MM.1S (cell line): ENCODE measurements at regions not wholly inside any gene's neighbourhood (a gene's known extent, or its start where the extent isn't known, plus 50 kb on each side); places are given as distances from the start of the nearest gene placed in this dataset.

Experiments used
- DNase-seq: peaks from one replicate; pipeline ENCODE4 v3.0.0-alpha.2; 2015
- H2AFZ ChIP-seq: fragments of 300-600 bp; sonication (generic); 2 replicates; pipeline ENCODE4 v1.6.0; 2016; ENCODE audit warnings: antibody characterized with exemption, low read length
- H3F3A ChIP-seq: fragments of 300-600 bp; sonication (generic); 2 replicates; pipeline ENCODE4 v1.6.1; 2016; ENCODE audit warnings: mild to moderate bottlenecking, antibody characterized with exemption, low read length, moderate library complexity, mixed read lengths; ENCODE audit not compliant: insufficient read depth
- H3K27ac ChIP-seq: fragments of 300-600 bp; sonication (generic); 2 replicates; pipeline ENCODE4 v1.5.1; 2016; ENCODE audit warnings: mild to moderate bottlenecking, low read length
- H3K27me3 ChIP-seq: fragments of 300-600 bp; sonication (generic); replicated peaks from 2 replicates; pipeline ENCODE4 v1.6.0; 2016; ENCODE audit warnings: low read length; ENCODE audit not compliant: insufficient read depth
- H3K36me3 ChIP-seq: fragments of 300-600 bp; sonication (generic); replicated peaks from 2 replicates; pipeline ENCODE4 v1.6.1; 2016; ENCODE audit warnings: mild to moderate bottlenecking, low read length, mixed read lengths; ENCODE audit not compliant: insufficient read depth
- H3K4me1 ChIP-seq: fragments of 300-600 bp; sonication (generic); 2 replicates; pipeline ENCODE4 v1.6.1; 2016; ENCODE audit warnings: low read length, mixed read lengths
- H3K4me2 ChIP-seq: fragments of 300-600 bp; sonication (generic); 2 replicates; pipeline ENCODE4 v1.6.0; 2016; ENCODE audit warnings: low read depth, low read length
- H3K4me3 ChIP-seq: fragments of 300-600 bp; sonication (generic); 2 replicates; pipeline ENCODE4 v1.5.1; 2016; ENCODE audit warnings: low read length, mixed read lengths
- H3K79me2 ChIP-seq: fragments of 300-600 bp; sonication (generic); 2 replicates; pipeline ENCODE4 v1.6.1; 2016; ENCODE audit warnings: mixed run types, low read length, mixed read lengths
- H3K9ac ChIP-seq: fragments of 300-600 bp; sonication (generic); 2 replicates; pipeline ENCODE4 v1.6.1; 2016; ENCODE audit warnings: low read length, mixed read lengths
- H3K9me2 ChIP-seq: fragments of 300-600 bp; sonication (generic); replicated peaks from 2 replicates; pipeline ENCODE4 v1.6.1; 2016; ENCODE audit warnings: mild to moderate bottlenecking, low read length, mixed read lengths; ENCODE audit not compliant: insufficient read depth
- H3K9me3 ChIP-seq: fragments of 300-600 bp; sonication (generic); replicated peaks from 2 replicates; pipeline ENCODE4 v1.6.1; 2016; ENCODE audit warnings: mild to moderate bottlenecking, low read length, mixed read lengths; ENCODE audit not compliant: insufficient read depth
- H4K20me1 ChIP-seq: fragments of 300-600 bp; sonication (generic); 2 replicates; pipeline ENCODE4 v1.6.1; 2016; ENCODE audit warnings: mild to moderate bottlenecking, low read length, moderate library complexity, mixed read lengths; ENCODE audit not compliant: insufficient read depth
- CTCF ChIP-seq: fragments of 300-600 bp; sonication (generic); IDR thresholded peaks from 2 replicates; pipeline ENCODE4 v1.5.1; 2016; ENCODE audit warnings: antibody characterized with exemption, low read length, mixed read lengths
- EZH2 ChIP-seq: fragments of 300-600 bp; sonication (generic); optimal IDR thresholded peaks from 2 replicates; pipeline ENCODE3; 2017; ENCODE audit warnings: low read depth, mild to moderate bottlenecking, antibody characterized with exemption, low read length, mixed read lengths
- EZH2phosphoT487 ChIP-seq: fragments of 300-600 bp; sonication (generic); IDR thresholded peaks from 2 replicates; pipeline ENCODE4 v1.6.1; 2018; ENCODE audit warnings: antibody characterized with exemption, low read length

GRCh38 chr5:57025961-57026360 is 74.0 kb upstream of the MIER3 start:
- no peak for DNase-seq
- no peak overlapping the region for H3K4me3 ChIP-seq
- peaks cover 6% of the 10 kb centered on the region for H3F3A ChIP-seq
- no peaks in the 10 kb centered on the region for H3K9me3 ChIP-seq
- no peak overlapping the region for H2AFZ ChIP-seq
- H3K27ac ChIP-seq: no peak overlapping the region
- no peaks in the 10 kb centered on the region for H3K36me3 ChIP-seq
- no peak overlapping the region for H3K9ac ChIP-seq
- no peak overlapping the region for H3K4me2 ChIP-seq
- no peaks in the 10 kb centered on the region for H3K27me3 ChIP-seq
- no peaks in the 10 kb centered on the region for H3K9me2 ChIP-seq
- no peak for TF ChIP-seq CTCF
- no peak for TF ChIP-seq EZH2phosphoT487
- no peak for TF ChIP-seq EZH2
- no peaks in the 10 kb centered on the region for H3K79me2 ChIP-seq
- H4K20me1 ChIP-seq: no peaks in the 10 kb centered on the region
- peaks cover 6% of the 10 kb centered on the region for H3K4me1 ChIP-seq

- Histone ChIP-seq H3K4me1 (peaks cover 22% of the 10 kb centered on the region), H3K9ac (no peak overlapping the region), H3K79me2 (no peaks in the 10 kb centered on the region), H3K9me3 (no peaks in the 10 kb centered on the region), H3K27me3 (no peaks in the 10 kb centered on the region), H3K36me3 (no peaks in the 10 kb centered on the region), H3K9me2 (no peaks in the 10 kb centered on the region), H3K27ac (no peak overlapping the region), H3K4me2 (no peak overlapping the region), H2AFZ (no peak overlapping the region), H3F3A (peaks cover 15% of the 10 kb centered on the region), H4K20me1 (no peaks in the 10 kb centered on the region), H3K4me3 (no peak overlapping the region)
- no peak for DNase-seq
- TF ChIP-seq EZH2phosphoT487 (no peak), CTCF (no peak), EZH2 (no peak)
Observed at GRCh38 chr5:57028161-57028560, 76.2 kb upstream of the MIER3 start.

DNA sequence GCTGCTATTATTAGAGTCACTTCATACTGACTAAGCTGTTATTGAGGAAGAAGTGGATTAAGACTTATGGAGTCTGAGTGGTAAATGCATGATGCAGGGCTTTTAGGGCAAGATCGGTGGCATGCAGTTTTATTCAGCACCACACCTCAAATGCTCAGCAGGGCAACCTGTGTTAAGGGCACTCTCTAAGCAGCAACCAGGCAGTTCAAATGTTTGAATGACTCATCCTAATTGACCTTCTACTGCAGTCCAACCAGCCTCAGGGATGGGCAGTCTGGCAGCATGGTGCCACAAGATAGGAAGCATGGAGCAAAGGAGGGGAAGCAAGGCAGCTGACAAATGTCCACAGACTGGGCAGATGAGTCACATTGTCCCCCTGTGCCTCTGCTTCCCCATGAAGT is 80.2 kb upstream of the MIER3 start:
- Histone ChIP-seq H3K4me2 (peak overlapping the region; percentile 35), H3K9me2 (no peaks in the 10 kb centered on the region), H3K4me1 (peaks cover 22% of the 10 kb centered on the region), H3K4me3 (no peak overlapping the region), H3K9me3 (no peaks in the 10 kb centered on the region), H3K79me2 (no peaks in the 10 kb centered on the region), H3K27ac (peak overlapping the region; percentile 61), H3K9ac (no peak overlapping the region), H4K20me1 (no peaks in the 10 kb centered on the region), H2AFZ (no peak overlapping the region), H3K27me3 (no peaks in the 10 kb centered on the region), H3K36me3 (no peaks in the 10 kb centered on the region), H3F3A (peaks cover 15% of the 10 kb centered on the region)
- no peak for TF ChIP-seq EZH2
- TF ChIP-seq EZH2phosphoT487: no peak
- no peak for TF ChIP-seq CTCF
- peak; percentile 50 for DNase-seq
